ENCODE measurements at regions not wholly inside any gene's neighbourhood (a gene's known extent, or its start where the extent isn't known, plus 50 kb on each side); places are given as distances from the start of the nearest gene placed in this dataset.

- no peak for TF ChIP-seq POLR2A (IDR thresholded peaks at IDR 0.05)
- TF ChIP-seq CTCF (IDR thresholded peaks at IDR 0.05), result no peak
- Histone ChIP-seq H3K9me3 (no peaks in the 10 kb centered on the region), H3K4me1 (no peaks in the 10 kb centered on the region), H3K4me3 (no peak overlapping the region), H3K36me3 (no peaks in the 10 kb centered on the region), H3K27me3 (no peaks in the 10 kb centered on the region), H3K27ac (no peak overlapping the region)
- ATAC-seq, result no peak
- 76 to 88% (median 86%) methylated on average over 1 of the region's 1 CpG for WGBS, 4 donors
- DNase-seq, result no peak
- intact Hi-C loops (cut with DNase I), result no loop called here
Observed at GRCh38 chr11:80986421-80987074, 1545.7 kb upstream of the TENM4 start.

GRCh38 chr11:80980227-80980626 lies 1539.4 kb upstream of the TENM4 start:
- ATAC-seq, result no peak
- Histone ChIP-seq H3K4me1 (no peaks in the 10 kb centered on the region), H3K27ac (no peak overlapping the region), H3K9me3 (no peaks in the 10 kb centered on the region), H3K27me3 (no peaks in the 10 kb centered on the region), H3K36me3 (no peaks in the 10 kb centered on the region), H3K4me3 (no peak overlapping the region)
- TF ChIP-seq CTCF (IDR thresholded peaks at IDR 0.05), result no peak
- TF ChIP-seq POLR2A (IDR thresholded peaks at IDR 0.05), result no peak
- intact Hi-C loops (cut with DNase I), result no loop called here
- no peak for DNase-seq

GRCh38 chr11:80973786-80974185 lies 1533.0 kb upstream of the TENM4 start:
- H3K9me3 ChIP-seq, result no peaks in the 10 kb centered on the region
- no peak for DNase-seq
- no peak overlapping the region for H3K4me3 ChIP-seq

GRCh38 chr11:80970037-80970436 lies 1529.2 kb upstream of the TENM4 start:
- Histone ChIP-seq H3K27me3 (no peaks in the 10 kb centered on the region), H3K4me1 (peaks cover 0 to 8% (median 0%) of the 10 kb centered on the region in 12 donors), H3K27ac (no peak overlapping the region), H3K9me3 (no peaks in the 10 kb centered on the region), H3K4me3 (no peak overlapping the region), H3K36me3 (no peaks in the 10 kb centered on the region)
- no peak for DNase-seq
- TF ChIP-seq CTCF (IDR thresholded peaks at IDR 0.05) (no peak), POLR2A (IDR thresholded peaks at IDR 0.05) (no peak)
- ATAC-seq, result peak in 1 of 4 donors; percentile 29
- intact Hi-C loops (cut with DNase I), result no loop called here

More at GRCh38 chr11:80973786-80974185, 1533.0 kb upstream of the TENM4 start:
- Histone ChIP-seq H3K36me3 (no peaks in the 10 kb centered on the region), H3K27me3 (no peaks in the 10 kb centered on the region), H3K4me1 (peaks cover 0 to 8% (median 0%) of the 10 kb centered on the region in 12 donors), H3K27ac (no peak overlapping the region)
- no peak for ATAC-seq
- 67 to 99% (median 94%) methylated on average over 2 of the region's 2 CpGs for WGBS, 4 donors
- intact Hi-C loops (cut with DNase I), result no loop called here
- TF ChIP-seq CTCF (IDR thresholded peaks at IDR 0.05), result no peak
- TF ChIP-seq POLR2A (IDR thresholded peaks at IDR 0.05), result no peak

Measured in heart left ventricle (tissue), 16 donors.